ENCODE measurements at regions not wholly inside any gene's neighbourhood (a gene's known extent, or its start where the extent isn't known, plus 50 kb on each side); places are given as distances from the start of the nearest gene placed in this dataset.

DNA sequence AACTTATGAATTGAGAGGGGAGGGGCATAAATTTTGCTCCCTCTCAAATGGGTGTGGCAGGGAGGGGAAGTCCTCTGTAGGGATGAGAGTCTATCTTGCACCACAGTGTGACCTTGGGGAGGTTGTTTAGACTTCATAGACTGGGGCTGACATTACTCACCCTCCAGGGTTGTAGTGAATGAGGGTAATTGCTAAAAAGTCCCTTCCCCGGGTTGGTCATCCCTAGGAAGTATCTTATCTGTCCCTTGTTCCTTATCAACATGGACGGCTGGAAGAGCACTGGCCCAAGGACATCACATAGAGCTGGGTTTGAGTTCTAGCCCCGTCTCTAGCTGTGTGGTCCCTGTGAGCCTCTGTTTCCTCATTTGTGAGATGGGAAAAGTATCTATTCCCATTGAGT, 52.4 kb upstream of the SLC2A1 start (continued):
- TF ChIP-seq PATZ1 (CRISPR knock-in tag; IDR thresholded peaks at IDR 0.05): peak; percentile 51; the same call in 1 of the 2 replicates

- no peaks in the 10 kb centered on the region for H3K9me3 ChIP-seq (ENCODE audit: low read length)
- H3K79me2 ChIP-seq (ENCODE audit: insufficient read depth, low read length): no peaks in the 10 kb centered on the region
- in situ Hi-C loops (cut with HindIII; ENCODE audit: extremely low pct_ligation_motif_present, low pct_unique_long_range_greater_than_20kb): no loop called here
- CTCF ChIA-PET (ENCODE audit: low intra/inter-chr PET ratio, low total read pairs): no interaction called here
- H3K4me1 ChIP-seq (ENCODE audit: insufficient read depth, low read length): peaks cover 59% of the 10 kb centered on the region
- FAIRE-seq: no peak
- no peak overlapping the region for H2AFZ ChIP-seq (ENCODE audit: low read length)
- intact Hi-C loops (cut with micrococcal nuclease; ENCODE audit: unreplicated experiment): loop anchor here (5.0 to 10.0 kb wide), 2 partner anchors 33 to 54 kb away; partner anchors contain the start of gene SLC2A1
- TF ChIP-seq RAD21 (CRISPR knock-in tag; IDR thresholded peaks at IDR 0.05): no peak
- TF ChIP-seq NAIF1 (CRISPR knock-in tag; IDR thresholded peaks at IDR 0.05; ENCODE audit: borderline replicate concordance): no peak
- no peak for TF ChIP-seq AGO1 (IDR thresholded peaks at IDR 0.05; ENCODE audit: low read depth, low read length, poor library complexity, severe bottlenecking)
- TF ChIP-seq NONO (IDR thresholded peaks at IDR 0.05): no peak
- no peak for TF ChIP-seq NONO (CRISPR knock-in tag; conservative IDR thresholded peaks at IDR 0.05)
- TF ChIP-seq ZNF10 (CRISPR knock-in tag; IDR thresholded peaks at IDR 0.05; ENCODE audit: borderline replicate concordance, low read depth): no peak
- no peak for TF ChIP-seq EHMT2 (IDR thresholded peaks at IDR 0.05; ENCODE audit: borderline replicate concordance, low read depth, low read length)
- no peak for TF ChIP-seq ZNF263 (CRISPR knock-in tag; IDR thresholded peaks at IDR 0.05)
- TF ChIP-seq SMAD1 (CRISPR knock-in tag; IDR thresholded peaks at IDR 0.05; ENCODE audit: borderline replicate concordance, low read depth): no peak
- TF ChIP-seq ZNF550 (CRISPR knock-in tag; IDR thresholded peaks at IDR 0.05; ENCODE audit: borderline replicate concordance): no peak
- TF ChIP-seq RBFOX2 (IDR thresholded peaks at IDR 0.05; ENCODE audit: low read depth, low read length): no peak
- TF ChIP-seq ETV5 (CRISPR knock-in tag; IDR thresholded peaks at IDR 0.05; ENCODE audit: borderline replicate concordance): no peak
- TF ChIP-seq ZNF543 (CRISPR knock-in tag; IDR thresholded peaks at IDR 0.05): no peak
- POLR2A ChIA-PET: interaction anchor here (0.7 to 2.6 kb wide), 8 partner anchors 12 to 110 kb away, joined by 3 to 23 read pairs (median 4); no protein-coding TSS in a partner anchor
- peak overlapping the region; percentile 55 for H3K27ac ChIP-seq (ENCODE audit: extremely low read length, insufficient read depth, low read length)
- ATAC-seq: no peak
- DNase-seq (ENCODE audit: low spot score): no peak
- WGBS (ENCODE audit: low lambda C conversion rate): 91% methylated on average over 2 of the region's 2 CpGs
- H3K27me3 ChIP-seq (ENCODE audit: control insufficient read depth in 1 of 2, insufficient read depth in 2 of 2, low read length in 2 of 2): no peaks in the 10 kb centered on the region
- peak overlapping the region; percentile 58 for H3K4me2 ChIP-seq (ENCODE audit: low read depth, low read length)
- BruUV-seq (replicated peaks): no TSS peak
- peak overlapping the region in 1 of 3 experiments; percentile 57; a peak in 1 of 6 replicates for H3K4me3 ChIP-seq (replicated peaks in 1 of 3; ENCODE audit: insufficient read depth in 1 of 3, low read depth in 2 of 3, low read length in 3 of 3)
- peak overlapping the region; percentile 50; the same call in 1 of the 2 replicates for H3K9ac ChIP-seq (ENCODE audit: insufficient read depth, low read depth, low read length)
- no peaks in the 10 kb centered on the region for H4K20me1 ChIP-seq (ENCODE audit: insufficient read depth, low read length)
- H3K36me3 ChIP-seq (replicated peaks in 1 of 2; ENCODE audit: control insufficient read depth in 1 of 2, insufficient read depth in 2 of 2, low read length in 2 of 2): no peaks in the 10 kb centered on the region
Observed at GRCh38 chr1:43009274-43009673, 50.6 kb upstream of the SLC2A1 start.

Data from HepG2 (cell line).